ENCODE measurements at regions not wholly inside any gene's neighbourhood (a gene's known extent, or its start where the extent isn't known, plus 50 kb on each side); places are given as distances from the start of the nearest gene placed in this dataset.

GRCh38 chr13:73466561-73466960, 407.8 kb downstream of the KLF5 start:
- H3K36me3 Mint-ChIP-seq (ENCODE audit: low read depth), result no peaks in the 10 kb centered on the region
- Histone ChIP-seq H3K27ac (ENCODE audit: low read depth in 1 of 2, low read length in 2 of 2) (no peak overlapping the region), H3K36me3 (ENCODE audit: insufficient read depth, low read length) (no peaks in the 10 kb centered on the region), H3K4me1 (ENCODE audit: insufficient read depth, low read length) (no peaks in the 10 kb centered on the region), H3K27me3 (ENCODE audit: control insufficient read depth in 1 of 2, insufficient read depth in 2 of 2, low read length in 2 of 2) (no peaks in the 10 kb centered on the region), H3K4me3 (ENCODE audit: low read length) (no peak overlapping the region), H3K9me3 (ENCODE audit: control insufficient read depth in 1 of 2, insufficient read depth in 1 of 2, low read length in 2 of 2) (no peaks in the 10 kb centered on the region)
- DNase-seq, result no peak
- ATAC-seq (ENCODE audit: poor library complexity), result no peak
- no peak for TF ChIP-seq CTCF (IDR thresholded peaks at IDR 0.05)
- H3K4me1 Mint-ChIP-seq (ENCODE audit: low read depth), result no peaks in the 10 kb centered on the region
- H3K27me3 Mint-ChIP-seq, result no peaks in the 10 kb centered on the region
- H3K4me3 Mint-ChIP-seq, result no peak overlapping the region
- POLR2A ChIA-PET, result no interaction called here
- no peak overlapping the region for H3K27ac Mint-ChIP-seq
- no peaks in the 10 kb centered on the region for H3K9me3 Mint-ChIP-seq
- intact Hi-C loops (cut with DNase I, micrococcal nuclease), result no loop called here
- CTCF ChIA-PET, result no interaction called here

- H3K4me1 Mint-ChIP-seq (ENCODE audit: low read depth), result no peaks in the 10 kb centered on the region
- CTCF ChIA-PET, result no interaction called here
- no peaks in the 10 kb centered on the region for H3K36me3 Mint-ChIP-seq (ENCODE audit: low read depth)
- Histone ChIP-seq H3K36me3 (ENCODE audit: insufficient read depth, low read length) (no peaks in the 10 kb centered on the region), H3K27ac (ENCODE audit: low read depth in 1 of 2, low read length in 2 of 2) (no peak overlapping the region), H3K9me3 (ENCODE audit: control insufficient read depth in 1 of 2, insufficient read depth in 1 of 2, low read length in 2 of 2) (no peaks in the 10 kb centered on the region), H3K27me3 (ENCODE audit: control insufficient read depth in 1 of 2, insufficient read depth in 2 of 2, low read length in 2 of 2) (no peaks in the 10 kb centered on the region), H3K4me3 (ENCODE audit: low read length) (no peak overlapping the region), H3K4me1 (ENCODE audit: insufficient read depth, low read length) (no peaks in the 10 kb centered on the region)
- intact Hi-C loops (cut with DNase I, micrococcal nuclease), result no loop called here
- H3K27me3 Mint-ChIP-seq, result no peaks in the 10 kb centered on the region
- H3K4me3 Mint-ChIP-seq, result no peak overlapping the region
- POLR2A ChIA-PET, result no interaction called here
- DNase-seq (no peak), ATAC-seq (ENCODE audit: poor library complexity) (no peak)
- no peak for TF ChIP-seq CTCF (IDR thresholded peaks at IDR 0.05)
- H3K27ac Mint-ChIP-seq, result no peak overlapping the region
- no peaks in the 10 kb centered on the region for H3K9me3 Mint-ChIP-seq
Observed at GRCh38 chr13:73465617-73465971, 406.8 kb downstream of the KLF5 start.

GRCh38 chr13:73464758-73465616, 406.2 kb downstream of the KLF5 start:
- DNase-seq (no peak), ATAC-seq (ENCODE audit: poor library complexity) (no peak)
- no peak overlapping the region for H3K4me3 Mint-ChIP-seq
- no peak overlapping the region for H3K27ac ChIP-seq (ENCODE audit: low read depth in 1 of 2, low read length in 2 of 2)
- intact Hi-C loops (cut with DNase I, micrococcal nuclease), result no loop called here
- H3K4me1 ChIP-seq (ENCODE audit: insufficient read depth, low read length), result no peaks in the 10 kb centered on the region
- no peak overlapping the region for H3K4me3 ChIP-seq (ENCODE audit: low read length)
- POLR2A ChIA-PET, result no interaction called here
- no peaks in the 10 kb centered on the region for H3K27me3 Mint-ChIP-seq
- CTCF ChIA-PET, result no interaction called here
- H3K9me3 ChIP-seq (ENCODE audit: control insufficient read depth in 1 of 2, insufficient read depth in 1 of 2, low read length in 2 of 2), result no peaks in the 10 kb centered on the region
- peaks cover 3% of the 10 kb centered on the region for H3K9me3 Mint-ChIP-seq
- no peaks in the 10 kb centered on the region for H3K27me3 ChIP-seq (ENCODE audit: control insufficient read depth in 1 of 2, insufficient read depth in 2 of 2, low read length in 2 of 2)
- H3K27ac Mint-ChIP-seq, result no peak overlapping the region
- no peaks in the 10 kb centered on the region for H3K36me3 ChIP-seq (ENCODE audit: insufficient read depth, low read length)
- no peaks in the 10 kb centered on the region for H3K4me1 Mint-ChIP-seq (ENCODE audit: low read depth)
- no peak for TF ChIP-seq CTCF (IDR thresholded peaks at IDR 0.05)
- H3K36me3 Mint-ChIP-seq (ENCODE audit: low read depth), result no peaks in the 10 kb centered on the region
